NOMO-1 treated with dmso at 0.1 percent for 144 hours (cell line): ENCODE measurements at regions not wholly inside any gene's neighbourhood (a gene's known extent, or its start where the extent isn't known, plus 50 kb on each side); places are given as distances from the start of the nearest gene placed in this dataset.

Experiments used
- DNase-seq: peaks from one replicate; lab custom pipeline; 2025; ENCODE audit not compliant: unreplicated experiment; lab: John Stamatoyannopoulos, UW

DNA sequence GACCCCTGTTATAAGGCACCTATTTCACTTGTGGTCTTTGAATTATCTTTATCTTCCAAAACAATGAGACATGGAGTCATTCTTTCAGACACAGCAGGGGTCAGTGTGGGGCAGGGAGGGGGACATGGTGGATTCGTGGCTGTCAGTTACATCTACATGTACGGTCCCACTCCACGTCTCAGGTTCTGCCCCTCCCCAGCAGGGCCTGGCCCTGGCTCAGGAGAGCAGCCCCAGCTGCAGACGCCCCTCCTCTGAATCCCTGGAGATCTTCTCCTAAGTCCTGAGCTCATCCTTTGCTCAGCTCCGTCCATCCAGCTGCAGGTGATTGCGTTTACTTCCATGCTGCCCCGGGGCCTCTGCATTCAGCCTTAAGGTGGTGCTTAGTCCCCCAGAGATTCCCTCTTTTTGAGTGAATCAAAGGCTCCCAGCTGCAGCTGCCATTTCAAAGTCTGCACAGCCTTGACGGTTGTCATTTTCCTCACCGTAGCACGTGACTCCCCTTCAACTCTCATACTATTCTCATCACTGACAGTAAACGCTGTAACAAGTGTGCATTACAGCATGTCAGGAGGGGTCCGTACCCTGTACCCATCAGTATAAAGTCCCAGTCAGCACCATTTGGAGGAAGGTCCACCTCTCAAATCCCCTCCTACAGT, 113.4 kb upstream of the TCERG1L start:
- DNase-seq: no peak

DNA sequence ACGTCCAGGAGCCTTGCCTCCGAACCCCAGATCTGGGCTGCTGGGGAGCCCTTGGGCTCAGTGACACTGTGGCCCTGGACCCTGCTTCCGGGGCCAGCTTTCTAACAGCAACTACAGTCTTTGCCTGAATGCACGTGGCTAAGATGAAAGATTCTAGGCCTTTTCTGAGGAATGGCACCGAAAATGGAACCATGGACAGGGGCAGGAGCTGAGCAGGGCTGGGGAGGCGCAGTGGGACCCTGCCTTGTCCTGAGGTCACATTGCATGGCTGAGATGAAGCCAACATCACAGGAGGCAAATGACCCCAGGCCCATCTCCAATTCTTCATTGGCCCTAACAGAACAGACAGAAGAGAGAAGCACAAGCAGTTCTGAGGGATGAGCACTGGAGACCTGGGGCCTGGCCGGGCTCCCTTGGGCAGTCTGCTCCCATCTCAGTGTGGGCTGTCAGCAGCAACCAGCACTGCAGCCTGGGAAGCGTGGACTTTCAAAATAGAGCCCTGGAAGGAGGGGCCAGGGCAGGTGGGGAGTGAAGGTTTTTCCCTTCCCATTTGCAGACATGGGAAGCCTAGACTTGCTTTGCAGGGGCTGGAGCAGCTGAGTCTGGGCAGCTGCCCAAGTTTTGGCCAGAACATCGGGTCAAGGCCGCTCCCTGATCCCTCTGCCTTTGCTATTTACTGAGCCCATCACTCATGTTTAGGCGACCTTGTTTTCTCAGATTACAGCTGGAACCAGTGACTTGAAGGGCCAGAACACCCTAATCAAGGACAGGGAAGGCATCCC, 114.4 kb upstream of the TCERG1L start:
- no peak for DNase-seq

DNA sequence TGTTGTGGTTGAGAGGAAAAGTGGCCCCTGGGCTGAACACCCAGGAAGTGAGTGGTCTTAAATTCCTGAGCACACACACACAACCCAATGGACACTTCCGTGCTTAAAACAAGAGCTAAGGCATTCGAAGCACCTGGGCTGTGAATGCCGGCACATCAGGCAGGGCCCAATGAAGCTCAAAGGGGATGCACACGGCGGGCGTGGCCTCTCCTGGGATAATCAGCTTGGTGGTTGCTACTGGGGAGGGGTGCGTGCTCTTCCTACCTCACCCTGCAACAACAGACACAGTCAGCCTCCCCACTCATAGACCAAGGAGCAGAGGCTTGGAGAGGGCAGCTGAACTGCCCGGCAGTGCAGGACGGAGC, 115.0 kb upstream of the TCERG1L start:
- no peak for DNase-seq

DNA sequence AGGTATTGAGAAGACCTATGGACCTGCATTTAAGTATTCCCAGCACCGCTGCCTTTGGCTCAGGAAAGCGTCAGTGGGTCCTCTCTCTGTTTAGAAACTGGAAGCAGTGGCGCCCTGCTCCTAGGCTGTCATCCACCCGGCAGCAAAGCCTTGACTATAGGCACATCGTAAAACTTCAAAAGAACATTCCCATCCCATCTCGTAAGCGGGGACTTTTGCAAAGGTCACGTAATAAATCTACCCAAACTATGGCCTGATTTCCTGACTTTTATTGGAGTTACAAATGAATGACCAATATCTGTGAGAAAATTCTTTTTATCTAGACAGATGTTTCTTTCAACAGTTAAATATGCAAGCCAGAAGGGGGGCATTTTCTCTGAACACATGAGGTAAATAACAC, 115.8 kb upstream of the TCERG1L start:
- no peak for DNase-seq

DNA sequence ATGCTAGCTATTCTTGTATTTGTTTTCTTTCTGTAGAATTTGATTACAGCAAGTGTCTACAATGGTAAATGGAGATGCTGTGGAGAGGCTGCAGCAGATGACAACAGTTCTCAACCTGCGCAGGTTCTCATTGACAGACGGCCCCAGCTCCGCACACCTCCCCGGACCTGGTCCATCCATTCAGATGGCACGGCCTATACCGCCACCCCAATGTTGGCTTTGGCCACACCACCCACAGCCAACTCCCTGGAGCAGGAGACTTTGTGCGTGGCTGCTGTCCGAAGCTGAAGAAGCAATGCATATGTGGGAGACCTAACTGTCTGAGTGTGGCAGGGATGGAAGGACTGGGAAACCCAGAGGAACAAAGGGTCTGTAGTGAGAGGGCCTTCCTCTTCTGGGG, 116.4 kb upstream of the TCERG1L start:
- DNase-seq: no peak

DNA sequence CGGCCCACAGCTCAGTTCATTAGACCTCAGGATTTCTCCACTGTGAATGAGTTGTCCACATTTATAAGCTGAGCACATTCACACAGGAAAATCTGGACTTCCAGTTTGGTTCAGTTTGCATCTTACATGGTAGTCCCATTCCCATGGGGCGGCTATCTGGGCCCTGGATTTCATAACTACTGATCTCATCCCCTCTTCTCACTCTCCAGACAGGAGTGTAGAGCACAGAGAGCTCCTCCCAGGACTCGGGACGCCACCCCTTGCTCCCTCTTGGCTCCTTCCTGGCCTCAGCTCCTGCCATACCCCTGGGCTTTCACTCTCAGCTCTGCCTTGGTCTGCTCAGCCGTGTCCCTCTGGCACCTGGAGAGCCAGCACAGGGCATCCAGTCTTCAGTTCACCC, 117.6 kb upstream of the TCERG1L start:
- no peak for DNase-seq

DNA sequence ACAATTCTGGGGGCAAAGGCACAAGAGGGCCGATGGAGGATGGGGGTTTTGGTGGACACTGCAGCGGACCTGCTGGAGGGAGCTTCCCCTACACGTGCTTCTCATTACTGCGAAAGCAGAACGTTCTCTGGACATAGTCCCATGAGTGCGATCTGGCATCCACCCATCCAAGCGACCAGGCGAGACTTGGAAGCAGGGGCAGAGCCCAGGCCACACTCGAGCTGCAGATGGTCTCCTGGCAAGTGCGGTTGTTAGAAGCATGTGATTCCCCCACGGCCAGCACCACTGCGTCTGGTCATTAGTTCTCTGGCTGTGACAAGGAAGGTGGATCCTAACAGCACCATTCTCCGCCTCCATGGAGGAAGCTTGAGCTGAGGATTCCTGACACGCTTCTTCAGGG, 118.4 kb upstream of the TCERG1L start:
- no peak for DNase-seq

DNA sequence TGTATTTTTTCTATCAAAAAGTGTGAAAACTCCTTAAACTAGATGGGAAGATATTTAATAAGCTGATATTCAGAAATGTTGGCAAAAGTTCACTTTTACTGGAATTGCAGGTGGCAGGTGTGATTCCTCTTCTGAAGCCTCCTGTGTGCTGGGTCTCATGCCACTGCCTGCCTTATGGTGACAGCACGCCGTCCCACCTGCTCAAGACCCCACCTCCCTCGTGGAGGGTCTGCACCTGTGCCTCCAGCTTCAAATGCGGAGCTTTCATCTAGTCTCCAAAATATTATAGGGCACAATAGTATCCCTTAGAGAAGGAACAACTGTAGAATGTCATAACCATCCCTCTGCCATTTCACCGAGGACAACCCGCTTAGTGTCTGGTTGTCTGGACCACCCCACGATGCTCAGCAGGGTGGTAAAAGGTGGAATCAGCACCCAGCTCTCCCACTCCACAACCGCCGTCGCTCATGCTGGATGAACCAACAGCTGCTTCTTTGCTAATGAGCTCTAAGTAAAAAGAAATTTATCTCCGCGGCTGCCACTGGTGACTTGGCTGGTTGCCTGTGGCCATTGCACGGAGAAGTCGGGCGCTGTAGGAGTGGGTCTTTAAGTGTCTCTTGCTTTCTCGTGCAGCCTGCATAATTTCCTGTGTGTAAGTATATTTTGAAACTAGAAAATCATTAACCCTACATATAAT, 119.3 kb upstream of the TCERG1L start:
- DNase-seq: no peak

DNA sequence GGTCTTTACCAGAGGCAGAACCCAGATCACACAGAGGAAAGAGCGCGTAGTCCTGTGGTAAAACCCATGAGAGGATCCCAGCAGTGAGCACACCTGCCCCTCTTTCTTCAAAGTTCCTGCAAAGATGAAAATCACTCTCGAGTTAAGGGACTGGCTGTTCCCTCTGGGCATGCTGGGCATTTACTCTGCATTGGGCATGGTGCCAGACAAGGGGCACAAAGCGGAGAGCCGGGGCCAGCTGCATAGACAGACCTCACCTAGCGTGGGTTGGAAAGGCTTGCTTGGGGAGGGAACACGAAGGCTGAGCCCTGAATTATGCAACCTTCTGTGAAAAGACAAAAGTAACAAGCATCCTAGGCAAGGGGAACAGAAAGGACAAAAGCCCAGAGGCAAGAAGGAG, 120.0 kb upstream of the TCERG1L start:
- DNase-seq: no peak

DNA sequence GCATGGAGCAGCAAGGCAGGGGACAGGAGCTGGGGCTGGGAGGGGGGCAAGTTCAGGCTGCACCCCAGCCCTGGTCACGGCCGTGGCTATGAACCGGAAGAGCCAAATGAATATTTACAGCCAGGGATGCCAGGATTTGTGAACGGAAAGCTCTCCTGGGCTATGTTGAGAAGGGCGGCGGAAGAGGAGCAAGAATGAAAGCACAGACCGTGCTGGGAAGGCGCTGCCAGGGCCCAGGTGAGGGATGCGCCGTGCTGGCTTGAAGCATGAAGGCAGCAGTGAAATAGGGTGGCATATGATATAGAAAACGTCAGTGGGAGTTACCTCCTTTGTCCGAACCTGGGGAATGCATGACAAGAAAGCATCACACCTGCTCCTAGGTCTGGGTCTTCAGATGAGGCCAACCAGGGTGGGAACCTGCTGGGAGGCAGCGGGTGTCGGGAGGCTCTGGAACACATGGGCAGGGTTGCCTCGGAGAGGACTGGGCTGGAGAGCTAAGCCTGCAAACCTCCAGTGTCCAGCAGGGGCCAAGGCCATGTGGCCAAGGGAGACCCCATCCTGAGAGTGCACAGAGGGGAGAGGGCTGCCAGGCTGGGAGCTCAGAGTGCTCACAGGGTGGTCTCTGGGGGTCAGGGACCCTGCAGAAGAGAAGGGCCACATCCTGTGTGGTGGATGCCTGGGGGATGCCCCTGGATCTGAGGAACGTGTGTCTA, 120.6 kb upstream of the TCERG1L start:
- no peak for DNase-seq

DNA sequence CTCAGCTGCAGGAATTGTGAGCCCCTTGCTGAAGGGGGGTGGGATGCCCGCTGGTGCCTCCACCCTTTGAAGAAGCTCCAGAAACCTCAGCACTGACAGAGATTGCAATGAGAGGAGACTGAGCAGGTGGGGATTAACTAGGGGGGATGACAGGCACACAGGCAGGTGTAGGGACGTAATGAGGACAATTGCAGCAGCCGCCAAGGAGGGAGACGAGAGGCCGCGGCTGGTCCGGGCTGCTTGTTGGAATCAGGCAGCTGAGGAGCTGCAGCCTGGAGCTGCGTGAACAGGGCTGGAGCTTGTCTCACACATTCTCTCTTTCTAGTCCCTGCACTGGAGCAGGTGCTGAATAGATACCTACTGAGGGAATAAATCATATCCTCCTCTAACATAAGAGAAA, 122.0 kb upstream of the TCERG1L start:
- DNase-seq: no peak

DNA sequence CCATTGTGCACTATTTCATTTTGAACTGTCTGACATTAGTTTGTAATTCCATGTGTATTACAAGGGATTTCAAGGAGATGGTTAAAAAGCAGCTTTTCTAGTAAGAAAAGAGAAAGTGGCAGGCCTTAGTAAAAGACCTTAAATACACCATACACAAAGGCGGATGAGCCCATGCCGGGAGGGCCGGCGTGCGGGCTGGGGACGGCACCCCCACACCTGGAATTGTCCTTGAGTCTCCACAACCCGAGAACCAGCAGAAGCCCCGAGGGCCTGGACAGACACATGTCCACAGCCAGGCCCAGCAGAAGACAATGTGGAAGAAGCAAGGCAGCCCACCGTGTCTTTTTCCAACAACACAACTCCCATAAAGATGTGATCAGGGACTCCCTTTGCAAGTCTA, 123.7 kb upstream of the TCERG1L start:
- no peak for DNase-seq

DNA sequence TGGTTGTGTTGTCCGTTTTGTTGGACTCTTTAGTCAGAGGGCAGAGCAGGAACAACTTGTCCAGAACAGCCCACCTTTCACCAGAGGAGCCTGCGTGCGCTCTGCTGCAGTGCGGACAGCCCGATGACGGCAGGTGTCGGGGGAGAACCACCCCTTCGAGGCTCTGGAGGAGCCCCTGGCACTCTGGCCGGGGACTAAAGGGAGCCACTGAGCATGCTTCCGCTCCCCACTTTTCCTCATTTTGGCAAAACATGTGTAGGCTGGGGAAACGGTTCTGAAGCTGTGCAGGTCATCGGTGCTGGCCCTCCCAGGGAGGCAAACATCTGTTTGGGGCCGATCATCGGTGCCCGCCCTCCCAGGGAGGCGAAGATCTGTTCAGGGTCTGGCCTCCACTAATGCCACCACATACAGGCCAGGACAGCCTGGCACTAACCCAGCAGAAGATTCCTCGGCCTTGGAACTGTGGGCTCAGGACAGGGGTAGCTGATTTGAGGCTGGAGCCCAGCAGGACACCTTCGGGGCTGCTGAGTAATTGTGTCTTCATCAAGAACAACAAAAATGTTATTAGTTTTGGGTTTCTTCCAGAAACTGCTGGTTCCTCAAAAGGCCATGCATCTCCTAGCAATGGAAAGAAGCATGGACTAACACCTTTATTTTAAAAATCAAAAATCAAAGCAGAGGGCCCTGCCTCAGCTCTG, 124.4 kb upstream of the TCERG1L start:
- no peak for DNase-seq

DNA sequence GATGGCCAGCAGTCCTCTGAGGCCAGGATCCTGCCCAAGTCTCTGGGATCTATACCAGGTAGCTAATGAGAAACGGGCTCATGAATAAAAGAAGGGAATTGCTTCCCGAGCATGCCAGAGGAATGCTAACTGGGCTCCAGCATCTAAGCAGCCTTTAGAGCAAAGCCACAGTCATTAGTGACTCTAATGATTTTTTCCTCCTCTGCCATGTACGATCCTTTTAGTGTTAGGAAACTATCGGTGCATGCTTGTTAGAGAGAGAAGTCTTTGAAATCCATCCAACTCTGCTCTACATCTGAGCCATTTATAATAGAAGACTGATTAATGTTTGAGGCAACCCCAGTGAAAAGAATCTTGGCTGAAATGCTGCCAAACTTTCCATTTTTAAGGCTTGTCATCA, 124.9 kb upstream of the TCERG1L start:
- DNase-seq: no peak

DNA sequence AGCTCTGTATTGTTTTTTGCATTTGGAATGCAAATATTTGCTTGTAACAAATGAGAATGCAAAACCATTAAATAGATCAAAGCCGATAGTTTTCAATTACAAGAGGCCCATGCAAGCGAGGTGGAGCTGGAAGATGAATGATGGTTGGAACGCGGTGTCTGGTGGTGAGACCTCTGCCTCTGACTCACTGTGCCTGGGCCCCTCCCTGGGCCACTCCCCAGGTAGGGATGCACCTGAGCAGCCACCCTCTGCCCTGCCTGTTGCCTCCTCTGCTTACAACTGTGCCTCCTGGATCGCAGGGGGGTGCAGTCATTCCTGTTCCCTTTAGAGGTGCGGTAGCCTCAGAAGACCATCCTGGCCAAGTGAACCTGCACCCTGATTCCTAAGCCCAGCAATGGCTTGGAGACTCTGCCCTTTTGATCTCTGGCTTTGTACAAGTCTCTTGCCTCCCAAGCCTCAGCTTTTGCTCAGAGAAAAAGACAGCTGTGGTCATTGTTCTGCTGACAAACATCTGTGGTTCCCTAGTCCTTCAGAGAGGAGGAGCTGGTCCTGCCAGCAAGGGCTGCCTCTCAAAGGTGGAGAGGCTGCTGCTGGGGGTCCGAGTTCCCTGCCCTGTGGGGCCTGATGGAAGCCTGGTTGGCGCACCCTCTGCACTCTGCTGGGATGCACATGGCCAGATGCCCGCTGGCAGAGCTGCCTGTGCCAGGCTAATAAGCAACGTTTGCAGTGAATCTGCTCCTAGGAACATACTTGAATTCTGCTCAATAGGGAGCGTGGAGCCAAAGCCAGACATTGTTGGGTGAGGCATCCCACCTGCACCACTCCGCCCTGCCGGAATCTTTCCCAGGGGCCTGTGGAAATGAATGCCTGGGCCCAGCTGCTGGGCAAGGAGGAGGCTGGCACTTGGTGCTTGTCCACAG, 126.3 kb upstream of the TCERG1L start:
- DNase-seq: no peak

DNA sequence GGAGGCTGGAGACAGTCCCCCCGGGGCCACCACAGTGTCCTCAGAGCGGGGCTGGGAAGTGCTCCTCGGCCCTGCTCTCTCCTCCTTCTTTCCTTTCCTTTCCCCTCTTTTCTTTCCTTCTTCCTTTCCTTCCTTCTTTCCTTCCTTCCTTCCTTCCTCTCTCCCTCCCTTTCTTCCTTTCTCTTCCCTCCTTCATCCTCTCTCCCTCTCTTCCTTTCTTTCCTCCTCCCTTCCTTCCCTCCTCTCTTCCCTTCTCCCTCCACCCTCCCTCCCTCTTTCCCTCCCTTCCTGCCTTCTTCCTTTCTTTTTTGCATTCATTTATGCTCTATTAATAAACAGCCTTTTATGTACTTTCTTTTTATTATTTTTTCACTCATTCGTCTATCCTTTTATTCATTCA, 127.1 kb upstream of the TCERG1L start:
- no peak for DNase-seq

DNA sequence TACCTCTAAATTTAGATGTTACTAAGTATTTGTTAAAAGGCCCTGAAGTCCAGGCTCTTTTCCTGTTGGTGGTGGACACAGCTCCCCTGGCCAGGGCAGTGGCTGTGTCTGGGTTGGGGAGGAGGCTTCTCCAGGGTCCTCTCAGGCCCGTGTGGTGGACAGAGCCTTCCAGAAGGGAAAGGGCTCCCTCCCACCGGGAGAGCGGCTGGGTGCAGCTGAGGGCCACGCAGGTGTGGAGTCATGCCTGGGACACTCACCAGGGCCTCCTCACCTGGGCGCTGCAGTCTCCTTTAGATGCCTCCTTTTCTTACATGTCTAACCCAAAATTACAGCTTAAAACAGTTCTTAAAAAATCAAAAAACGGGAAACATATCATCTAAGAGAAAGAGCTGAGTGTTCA, 128.2 kb upstream of the TCERG1L start:
- DNase-seq: no peak

DNA sequence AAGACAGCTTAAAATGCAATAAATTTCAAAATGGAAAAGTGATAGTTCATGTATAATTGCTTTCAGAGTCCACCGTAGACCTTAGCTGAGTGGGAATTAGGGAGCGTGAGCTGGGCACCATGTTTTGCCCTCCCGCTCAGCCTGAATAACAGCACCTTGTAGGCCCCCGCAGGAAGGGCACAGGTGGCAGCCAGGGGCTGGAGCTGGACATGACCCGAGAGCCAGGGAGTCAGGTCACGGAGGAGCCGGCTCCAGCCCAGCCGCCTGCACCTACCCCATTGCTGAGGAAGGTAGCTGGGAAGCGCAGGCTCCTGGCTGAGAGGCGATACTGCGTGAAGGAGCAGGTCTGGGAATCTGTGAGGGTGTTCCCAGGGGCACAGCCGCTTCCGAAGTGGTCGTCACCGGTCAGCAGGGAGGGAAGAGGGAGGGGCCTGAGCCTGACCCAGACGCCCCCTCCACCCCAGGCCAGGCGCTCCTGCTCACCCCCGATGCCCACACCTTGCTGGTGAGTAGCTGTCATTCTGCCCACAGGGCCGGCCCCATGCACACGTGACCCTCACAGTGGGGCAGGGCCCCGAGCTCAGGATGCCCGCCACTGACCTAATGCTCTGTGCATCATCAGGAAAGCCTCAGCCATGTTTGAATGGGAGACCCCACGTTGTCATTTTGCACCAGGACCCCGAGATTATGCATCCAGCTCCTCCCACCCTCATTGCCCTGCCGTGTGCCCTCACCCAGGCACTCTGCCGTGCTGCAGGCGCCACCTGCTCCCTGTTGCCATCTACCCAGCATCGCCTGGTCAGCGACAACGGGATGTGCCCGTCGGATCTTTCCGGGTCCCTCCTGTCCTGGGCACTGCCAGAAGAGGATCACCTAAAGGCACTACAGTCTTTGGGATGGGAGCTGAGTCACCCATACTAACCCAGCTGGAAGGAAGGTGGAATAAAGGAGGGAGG, 129.2 kb upstream of the TCERG1L start:
- no peak for DNase-seq

DNA sequence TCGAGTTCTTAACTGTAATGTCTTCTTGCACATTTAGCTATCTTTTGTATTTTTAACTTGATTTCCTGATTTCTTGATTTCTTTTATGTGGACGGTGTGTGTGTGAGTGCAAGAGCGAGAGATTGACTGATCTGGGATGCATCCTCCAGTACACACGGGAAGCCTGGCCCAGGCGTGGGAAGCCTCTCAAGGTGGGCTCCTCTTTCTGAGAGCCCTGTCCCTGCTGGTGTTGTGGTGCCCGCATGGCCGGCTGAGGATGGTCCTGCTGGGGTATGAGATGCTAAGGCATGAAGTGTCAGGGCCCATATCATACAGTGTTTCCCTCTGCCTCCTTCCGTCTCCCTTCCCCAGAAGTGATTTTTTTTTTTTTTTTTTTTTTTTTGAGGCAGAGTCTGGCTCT, 130.8 kb upstream of the TCERG1L start:
- no peak for DNase-seq
